HL-60 (cell line): ENCODE measurements at regions not wholly inside any gene's neighbourhood (a gene's known extent, or its start where the extent isn't known, plus 50 kb on each side); places are given as distances from the start of the nearest gene placed in this dataset.

ENCODE experiments used
- DNase-seq, 2 experiments: peaks; one replicate each; pipeline ENCODE4 v3.0.0-alpha.2; 2010 to 2020; ENCODE audit warnings: low read depth in 1 of 2, low spot score in 1 of 2
- H3K27ac ChIP-seq: fragments of 250-450 bp; sonication (Bioruptor Pico); replicated peaks from 2 replicates; pipeline ENCODE4 v1.5.1; 2020; ENCODE audit warnings: mild to moderate bottlenecking, moderate library complexity
- H3K27me3 ChIP-seq: fragments of 250-450 bp; sonication (Bioruptor Pico); 2 replicates; pipeline ENCODE4 v1.5.1; 2021; ENCODE audit warnings: mild to moderate bottlenecking, moderate library complexity; ENCODE audit not compliant: insufficient read depth, poor library complexity, severe bottlenecking
- H3K4me3 ChIP-seq: replicated peaks from 2 replicates; pipeline ENCODE4 v1.5.1; 2011; ENCODE audit warnings: mild to moderate bottlenecking, control low read depth, low read length; ENCODE audit not compliant: insufficient read depth
- CTCF ChIP-seq: IDR thresholded peaks from one replicate; pipeline ENCODE4 v1.5.1; 2011; ENCODE audit warnings: low read length, control low read depth, inconsistent platforms; ENCODE audit not compliant: insufficient read depth
- GABPA ChIP-seq: IDR thresholded peaks from 2 replicates; pipeline ENCODE4 v1.6.1; 2012; ENCODE audit warnings: low read depth
- POLR2AphosphoS5 ChIP-seq: IDR thresholded peaks from 2 replicates; pipeline ENCODE4 v1.6.1; 2012; ENCODE audit warnings: low read depth
- REST ChIP-seq: IDR thresholded peaks from 2 replicates; pipeline ENCODE4 v1.6.1; 2012; ENCODE audit warnings: low read depth; ENCODE audit not compliant: insufficient replicate concordance
- SPI1 ChIP-seq: IDR thresholded peaks from 2 replicates; pipeline ENCODE4 v1.6.1; 2012; ENCODE audit warnings: low read depth, mild to moderate bottlenecking, borderline replicate concordance

- H3K4me3 ChIP-seq: no peak overlapping the region
- no peak for DNase-seq
- TF ChIP-seq POLR2AphosphoS5: no peak
- TF ChIP-seq CTCF: no peak
- TF ChIP-seq SPI1: no peak
- TF ChIP-seq REST: no peak
- TF ChIP-seq GABPA: no peak
- no peak overlapping the region for H3K27ac ChIP-seq
- H3K27me3 ChIP-seq: no peaks in the 10 kb centered on the region
Observed at GRCh38 chr2:12089496-12089895, 343.1 kb downstream of the LPIN1 start.

GRCh38 chr2:12090072-12090471 lies 343.6 kb downstream of the LPIN1 start:
- TF ChIP-seq REST: no peak
- TF ChIP-seq POLR2AphosphoS5: no peak
- no peak for TF ChIP-seq CTCF
- TF ChIP-seq SPI1: no peak
- no peak for TF ChIP-seq GABPA
- no peak overlapping the region for H3K27ac ChIP-seq
- no peak overlapping the region for H3K4me3 ChIP-seq
- H3K27me3 ChIP-seq: no peaks in the 10 kb centered on the region
- DNase-seq: no peak

- no peak for TF ChIP-seq CTCF
- TF ChIP-seq GABPA: no peak
- TF ChIP-seq POLR2AphosphoS5: no peak
- no peak for TF ChIP-seq SPI1
- TF ChIP-seq REST: no peak
- Histone ChIP-seq H3K27me3 (no peaks in the 10 kb centered on the region), H3K27ac (no peak overlapping the region), H3K4me3 (no peak overlapping the region)
- DNase-seq: no peak
Observed at GRCh38 chr2:12090590-12090989, 344.2 kb downstream of the LPIN1 start.
